AG04450 (cell line): ENCODE measurements at regions not wholly inside any gene's neighbourhood (a gene's known extent, or its start where the extent isn't known, plus 50 kb on each side); places are given as distances from the start of the nearest gene placed in this dataset.

ENCODE experiments used
- CTCF ChIA-PET: fragments of 300-600, 350-600 bp; formaldehyde crosslinking; extraction: SDS; loops from one replicate; lab custom pipeline; 2022; ENCODE audit warnings: antibody characterized with exemption, inconsistent platforms; lab: Charles Lee
- POLR2A ChIA-PET: fragments of 350-600 bp; formaldehyde crosslinking; extraction: SDS; loops from one replicate; lab custom pipeline; 2021; ENCODE audit warnings: antibody characterized with exemption, inconsistent platforms; lab: Yijun Ruan, JAX
- DNase-seq: peaks from one replicate; pipeline ENCODE4 v3.0.0-alpha.2; 2011; ENCODE audit warnings: low read depth, low spot score
- H3K27ac ChIP-seq: one replicate; pipeline ENCODE4 v1.5.1; 2012; ENCODE audit warnings: low read depth, low read length, control low read depth
- H3K27me3 ChIP-seq: one replicate; pipeline ENCODE4 v1.6.0; 2012; ENCODE audit warnings: low read length; ENCODE audit not compliant: control insufficient read depth, insufficient read depth
- H3K4me3 ChIP-seq: 2 replicates; pipeline ENCODE4 v1.5.1; 2011; ENCODE audit warnings: mild to moderate bottlenecking, low read depth, low read length, control low read depth
- H3K9me3 ChIP-seq: 2 replicates; pipeline ENCODE4 v1.5.1; 2012; ENCODE audit warnings: low read length; ENCODE audit not compliant: control insufficient read depth, insufficient read depth
- CTCF ChIP-seq: IDR thresholded peaks from 2 replicates; pipeline ENCODE4 v1.5.1; 2011; ENCODE audit warnings: low read depth, low read length, control low read depth, inconsistent platforms

- no peak for DNase-seq
- H3K27ac ChIP-seq, result no peak overlapping the region
- POLR2A ChIA-PET, result interaction anchor here (0.9 to 1.4 kb wide), 2 partner anchors 52 to 467 kb away, joined by 3 read pairs; no protein-coding TSS in a partner anchor
- H3K9me3 ChIP-seq, result no peaks in the 10 kb centered on the region
- CTCF ChIA-PET, result interaction anchor here (1.5 kb wide), 1 partner anchor 11 kb away, joined by 4 read pairs; no protein-coding TSS in a partner anchor
- no peak for TF ChIP-seq CTCF
- H3K4me3 ChIP-seq, result no peak overlapping the region
- H3K27me3 ChIP-seq, result no peaks in the 10 kb centered on the region
Observed at GRCh38 chr5:32842813-32843530, 131.9 kb downstream of the NPR3 start.

- no peak overlapping the region for H3K4me3 ChIP-seq
- TF ChIP-seq CTCF, result no peak
- POLR2A ChIA-PET, result interaction anchor here (0.9 to 1.4 kb wide), 2 partner anchors 53 to 467 kb away, joined by 3 read pairs; no protein-coding TSS in a partner anchor
- no peak for DNase-seq
- CTCF ChIA-PET, result interaction anchor here (1.0 to 1.5 kb wide), 3 partner anchors 9 to 73 kb away, joined by 3 to 4 read pairs (median 3); no protein-coding TSS in a partner anchor
- H3K27ac ChIP-seq, result no peak overlapping the region
- no peaks in the 10 kb centered on the region for H3K27me3 ChIP-seq
- H3K9me3 ChIP-seq, result no peaks in the 10 kb centered on the region
Observed at GRCh38 chr5:32843531-32843895, 132.4 kb downstream of the NPR3 start.

- Histone ChIP-seq H3K27me3 (no peaks in the 10 kb centered on the region), H3K27ac (no peak overlapping the region), H3K4me3 (no peak overlapping the region), H3K9me3 (no peaks in the 10 kb centered on the region)
- ChIA-PET CTCF (interaction anchor here (1.4 kb wide), 1 partner anchor 71 kb away, joined by 3 read pairs; no protein-coding TSS in a partner anchor), POLR2A (no interaction called here)
- no peak for DNase-seq
- TF ChIP-seq CTCF, result no peak
Observed at GRCh38 chr5:32845171-32845570, 134.1 kb downstream of the NPR3 start.

- POLR2A ChIA-PET, result no interaction called here
- CTCF ChIA-PET, result no interaction called here
- no peaks in the 10 kb centered on the region for H3K9me3 ChIP-seq
- no peak overlapping the region for H3K4me3 ChIP-seq
- DNase-seq, result no peak
- no peak overlapping the region for H3K27ac ChIP-seq
- H3K27me3 ChIP-seq, result no peaks in the 10 kb centered on the region
- TF ChIP-seq CTCF, result no peak
Observed at GRCh38 chr5:32848120-32848519, 137.0 kb downstream of the NPR3 start.

GRCh38 chr5:32848681-32849080, 137.6 kb downstream of the NPR3 start:
- H3K27ac ChIP-seq, result peak overlapping the region; percentile 21
- DNase-seq, result peak; percentile 6
- CTCF ChIA-PET, result no interaction called here
- no peak overlapping the region for H3K4me3 ChIP-seq
- H3K27me3 ChIP-seq, result no peaks in the 10 kb centered on the region
- POLR2A ChIA-PET, result no interaction called here
- TF ChIP-seq CTCF, result no peak
- H3K9me3 ChIP-seq, result no peaks in the 10 kb centered on the region
